HCT116 (cell line): ENCODE measurements at regions not wholly inside any gene's neighbourhood (a gene's known extent, or its start where the extent isn't known, plus 50 kb on each side); places are given as distances from the start of the nearest gene placed in this dataset.
A peak's percentile ranks its signal among the peaks of the same experiment; 100 is the strongest.

Experiments used
- ATAC-seq: fragments of 200-7000 bp; cut with Tn5 transposase; 2 replicates; pipeline ENCODE4 v1.9.1; 2020; ENCODE audit warnings: mild to moderate bottlenecking, moderate library complexity
- BruUV-seq: library from RNA; stranded (reverse); fragments of 400-500 nt; replicated peaks from 2 replicates; lab custom pipeline; 2021; lab: Mats Ljungman, UMichigan
- CTCF ChIA-PET: fragments of 300-600 bp; sonication (Branson Sonifier 250); formaldehyde crosslinking; loops from one replicate; lab custom pipeline; 2021; ENCODE audit warnings: antibody characterized with exemption; lab: Charles Lee
- POLR2A ChIA-PET: fragments of 300-600, 350-600 bp; sonication (Branson Sonifier 250); formaldehyde crosslinking; loops from one replicate; lab custom pipeline; 2021; ENCODE audit warnings: antibody characterized with exemption; lab: Charles Lee
- RAD21 ChIA-PET, 2 experiments: fragments of 300-600 bp; sonication (Branson Sonifier 250); formaldehyde crosslinking; loops; one replicate each; lab custom pipeline; 2023; ENCODE audit warnings: low total read pairs in 2 of 2; ENCODE audit not compliant: uncharacterized antibody in 2 of 2, unreplicated experiment in 2 of 2, low non-redundant PET in 1 of 2; lab: Charles Lee
- DNase-seq: peaks from one replicate; pipeline ENCODE4 v3.0.0-alpha.2; 2010; ENCODE audit warnings: low read depth, low spot score
- H2AFZ ChIP-seq: fragments of 200-600 bp; shearing (Covaris generic), sonication (generic); 2 replicates; pipeline ENCODE4 v1.6.1; 2017; ENCODE audit warnings: low read depth, mixed run types, mixed read lengths, antibody characterized with exemption, low read length; ENCODE audit not compliant: poor library complexity, severe bottlenecking
- H3K27ac ChIP-seq: 2 replicates; pipeline ENCODE4 v1.5.1; 2012; ENCODE audit warnings: low read depth, low read length
- H3K27me3 ChIP-seq: fragments of 200-600 bp; sonication (generic); 2 replicates; pipeline ENCODE4 v1.6.1; 2016; ENCODE audit warnings: mixed run types, low read length, mixed read lengths; ENCODE audit not compliant: insufficient read depth
- H3K36me3 ChIP-seq, 2 experiments: fragments of 200-500 bp in 1 of 2; fragments of 200-600 bp in 1 of 2; sonication (Bioruptor generic) in 1 of 2; sonication (generic) in 1 of 2; 2 replicates each; pipeline versions ENCODE4 v1.5.1 to v1.6.1; 2014 to 2016; ENCODE audit warnings: low read length in 2 of 2, inconsistent platforms in 1 of 2, mixed read lengths in 1 of 2, mixed run types in 1 of 2; ENCODE audit not compliant: insufficient read depth in 2 of 2, control insufficient read depth in 1 of 2
- H3K4me1 ChIP-seq, 2 experiments: fragments of 200-600 bp in 1 of 2; sonication (generic) in 1 of 2; 2 replicates each; pipeline versions ENCODE4 v1.5.1 to v1.6.1; 2012 to 2017; ENCODE audit warnings: low read length in 2 of 2, inconsistent platforms in 1 of 2, mild to moderate bottlenecking in 1 of 2, mixed read lengths in 1 of 2, mixed run types in 1 of 2, moderate library complexity in 1 of 2; ENCODE audit not compliant: insufficient read depth in 2 of 2, control insufficient read depth in 1 of 2
- H3K4me2 ChIP-seq: fragments of 200-600 bp; sonication (generic); 2 replicates; pipeline ENCODE4 v1.6.1; 2017; ENCODE audit warnings: mixed run types, low read length, mixed read lengths
- H3K4me3 ChIP-seq, 2 experiments: fragments of 200-600 bp in 1 of 2; sonication (generic) in 1 of 2; replicated peaks in 1 of 2; 2 replicates each; pipeline ENCODE4 v1.5.1; 2011 to 2016; ENCODE audit warnings: low read length in 2 of 2, control low read depth in 1 of 2, low read depth in 1 of 2, mild to moderate bottlenecking in 1 of 2, mixed read lengths in 1 of 2, mixed run types in 1 of 2
- H3K79me2 ChIP-seq: fragments of 200-600 bp; sonication (generic); 2 replicates; pipeline ENCODE4 v1.6.1; 2017; ENCODE audit warnings: mild to moderate bottlenecking, mixed run types, low read length, moderate library complexity, mixed read lengths; ENCODE audit not compliant: insufficient read depth
- H3K9ac ChIP-seq: fragments of 200-600 bp; sonication (generic); 2 replicates; pipeline ENCODE4 v1.6.1; 2016; ENCODE audit warnings: low read length, mixed read lengths
- H3K9me2 ChIP-seq: fragments of 200-600 bp; sonication (generic), shearing (Covaris generic); 2 replicates; pipeline ENCODE4 v1.6.1; 2017; ENCODE audit warnings: mixed run types, mild to moderate bottlenecking, moderate library complexity; ENCODE audit not compliant: insufficient read depth
- H3K9me3 ChIP-seq, 2 experiments: fragments of 200-500 bp in 1 of 2; fragments of 200-600 bp in 1 of 2; sonication (Bioruptor generic) in 1 of 2; sonication (generic) in 1 of 2; 2 replicates each; pipeline ENCODE4 v1.6.1; 2014 to 2017; ENCODE audit warnings: low read length in 2 of 2, mixed read lengths in 2 of 2, inconsistent platforms in 1 of 2, low read depth in 1 of 2, mild to moderate bottlenecking in 1 of 2, mixed run types in 1 of 2, moderate library complexity in 1 of 2; ENCODE audit not compliant: control insufficient read depth in 1 of 2, insufficient read depth in 1 of 2
- H4K20me1 ChIP-seq: fragments of 200-600 bp; sonication (generic), shearing (Covaris generic); 2 replicates; pipeline ENCODE4 v1.6.1; 2017; ENCODE audit warnings: mixed run types, mild to moderate bottlenecking, moderate library complexity; ENCODE audit not compliant: insufficient read depth
- CBX3 ChIP-seq: IDR thresholded peaks from 2 replicates; pipeline ENCODE4 v1.6.1; 2012; ENCODE audit warnings: low read depth
- CEBPB ChIP-seq: IDR thresholded peaks from 2 replicates; pipeline ENCODE4 v1.6.1; 2012; ENCODE audit warnings: low read depth
- ELF1 ChIP-seq: IDR thresholded peaks from 2 replicates; pipeline ENCODE4 v1.6.1; 2012; ENCODE audit warnings: low read depth, borderline replicate concordance
- EZH2phosphoT487 ChIP-seq: fragments of 200-600 bp; IDR thresholded peaks from 2 replicates; pipeline ENCODE4 v1.6.1; 2018; ENCODE audit warnings: antibody characterized with exemption, borderline replicate concordance
- FOSL1 ChIP-seq: IDR thresholded peaks from 2 replicates; pipeline ENCODE4 v1.6.1; 2012; ENCODE audit warnings: low read depth
- JUND ChIP-seq: IDR thresholded peaks from 2 replicates; pipeline ENCODE4 v1.6.1; 2012
- MAX ChIP-seq: IDR thresholded peaks from 2 replicates; pipeline ENCODE4 v1.6.1; 2012
- POLR2AphosphoS5 ChIP-seq: IDR thresholded peaks from 2 replicates; pipeline ENCODE4 v1.6.1; 2011; ENCODE audit warnings: mild to moderate bottlenecking, low read depth, low read length, moderate library complexity
- RAD21 ChIP-seq: IDR thresholded peaks from 2 replicates; pipeline ENCODE4 v1.6.1; 2012; ENCODE audit warnings: low read depth, mild to moderate bottlenecking
- REST ChIP-seq: IDR thresholded peaks from 2 replicates; pipeline ENCODE4 v1.6.1; 2012; ENCODE audit warnings: low read depth
- SP1 ChIP-seq: IDR thresholded peaks from 2 replicates; pipeline ENCODE4 v1.6.1; 2012; ENCODE audit warnings: low read depth
- SRF ChIP-seq: IDR thresholded peaks from 2 replicates; pipeline ENCODE4 v1.6.1; 2012; ENCODE audit warnings: low read depth
- TCF7L2 ChIP-seq: IDR thresholded peaks from 2 replicates; pipeline ENCODE4 v1.7.0; 2011; ENCODE audit warnings: borderline replicate concordance, inconsistent platforms; ENCODE audit not compliant: insufficient read depth, insufficient read length; ENCODE audit errors: extremely low read depth
- YY1 ChIP-seq: IDR thresholded peaks from 2 replicates; pipeline ENCODE4 v1.6.1; 2011; ENCODE audit warnings: low read length, low read depth, moderate library complexity, mild to moderate bottlenecking; ENCODE audit not compliant: insufficient replicate concordance; ENCODE audit errors: extremely low read depth
- ZBTB33 ChIP-seq: IDR thresholded peaks from 2 replicates; pipeline ENCODE4 v1.6.1; 2011; ENCODE audit warnings: mild to moderate bottlenecking, low read length, moderate library complexity; ENCODE audit not compliant: insufficient replicate concordance; ENCODE audit errors: extremely low read depth
- ZFX ChIP-seq: fragments of 450-650 bp; IDR thresholded peaks from 2 replicates; pipeline ENCODE4 v1.6.1; 2017
- intact Hi-C: fragments of 100-400 bp; cut with micrococcal nuclease; formaldehyde crosslinking; loops from 2 replicates; pipeline ENCODE4 v1.10.0; 2022

GRCh38 chr2:88329815-88330603, 122.5 kb downstream of the FOXI3 start:
- BruUV-seq, result no TSS peak
- Histone ChIP-seq H3K9ac (no peak overlapping the region), H3K9me3 (no peaks in the 10 kb centered on the region), H4K20me1 (no peaks in the 10 kb centered on the region), H3K9me2 (no peaks in the 10 kb centered on the region), H3K4me3 (peak overlapping the region in 1 of 2 experiments; percentile 12; a peak in 1 of 4 replicates), H3K4me1 (peaks cover 14 to 19% of the 10 kb centered on the region in 2 experiments), H3K79me2 (no peaks in the 10 kb centered on the region), H3K36me3 (no peaks in the 10 kb centered on the region), H3K27ac (peak overlapping the region; percentile 38; the same call in 1 of the 2 replicates), H3K4me2 (peak overlapping the region; percentile 60), H2AFZ (peak overlapping the region; percentile 17), H3K27me3 (peaks cover 54% of the 10 kb centered on the region)
- peak; percentile 96 for ATAC-seq
- intact Hi-C loops, result no loop called here
- RAD21 ChIA-PET, result no interaction called here
- POLR2A ChIA-PET, result no interaction called here
- no peak for TF ChIP-seq REST
- TF ChIP-seq SRF, result peak; percentile 18; the same call in 1 of the 2 replicates
- TF ChIP-seq SP1, result peak; percentile 83
- peak; percentile 41; the same call in 1 of the 2 replicates for TF ChIP-seq MAX
- peak; percentile 64; the same call in 1 of the 2 replicates for TF ChIP-seq CBX3
- no peak for TF ChIP-seq ELF1
- peak; percentile 90 for TF ChIP-seq CEBPB
- peak; percentile 30; the same call in 1 of the 2 replicates for TF ChIP-seq RAD21
- no peak for TF ChIP-seq EZH2phosphoT487
- peak; percentile 35 for TF ChIP-seq YY1
- TF ChIP-seq TCF7L2, result peak; percentile 88
- TF ChIP-seq JUND, result peak; percentile 90
- TF ChIP-seq ZBTB33, result peak; percentile 40
- peak; percentile 86 for TF ChIP-seq FOSL1
- TF ChIP-seq POLR2AphosphoS5, result peak; percentile 52; the same call in 1 of the 2 replicates
- TF ChIP-seq ZFX, result no peak
- peak; percentile 78 for DNase-seq
- CTCF ChIA-PET, result no interaction called here
